ENCODE measurements at regions not wholly inside any gene's neighbourhood (a gene's known extent, or its start where the extent isn't known, plus 50 kb on each side); places are given as distances from the start of the nearest gene placed in this dataset.

DNA sequence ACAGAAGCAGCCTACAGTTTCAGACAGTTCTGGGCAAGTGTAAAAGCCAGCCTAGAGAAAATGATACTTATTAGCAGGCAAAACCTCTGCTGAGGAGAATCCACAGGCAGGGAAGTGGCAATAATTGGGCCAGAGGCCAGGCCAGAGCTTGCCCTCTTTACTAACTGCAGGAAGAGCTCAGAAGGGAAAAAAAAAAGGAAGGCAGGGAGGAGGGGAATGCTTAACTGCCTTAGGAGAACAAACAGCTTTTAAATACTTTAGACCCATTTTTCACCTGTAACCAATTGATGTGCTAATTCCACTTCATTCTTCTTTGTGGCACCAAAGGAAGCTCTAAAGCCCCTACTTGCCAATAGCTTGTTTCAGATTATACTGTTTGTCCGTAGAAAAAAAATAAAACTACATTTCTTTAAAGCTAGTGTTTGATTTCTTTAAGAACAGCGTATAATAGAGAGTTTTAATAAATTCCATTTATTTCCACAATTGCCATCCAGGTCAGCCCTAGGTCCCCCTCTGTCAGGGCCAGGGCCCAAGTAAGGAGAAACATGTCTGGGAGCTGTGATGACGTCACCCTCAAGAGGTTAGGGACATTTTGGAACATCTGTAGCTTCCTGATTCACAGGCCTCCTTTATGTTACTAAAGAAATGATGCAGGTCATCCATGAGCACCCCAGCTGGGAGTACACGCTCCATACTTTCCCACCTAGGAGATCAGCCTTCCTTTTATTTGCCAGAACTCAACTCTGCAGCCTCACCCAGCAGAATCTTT lies 384.3 kb downstream of the CDC5L start:
- DNase-seq = no peak

DNA sequence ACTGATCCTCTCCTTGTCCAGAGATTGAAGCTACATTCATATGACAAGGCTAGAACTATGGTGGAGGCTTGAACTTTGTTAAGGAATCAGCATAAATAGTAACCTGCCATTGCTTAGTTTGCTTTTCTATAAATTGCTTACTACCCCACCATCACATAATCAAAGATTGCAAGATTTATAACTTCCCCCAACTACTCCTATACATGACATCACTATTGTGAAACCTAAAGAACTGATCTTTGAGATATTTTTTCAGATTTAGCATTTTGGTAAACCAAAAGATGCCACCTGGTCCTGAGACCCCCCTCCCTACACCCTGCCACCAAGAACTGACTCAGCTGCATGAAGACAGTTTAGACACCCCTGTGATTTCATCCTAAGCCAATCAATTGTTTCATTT lies 385.3 kb downstream of the CDC5L start:
- DNase-seq = no peak

DNA sequence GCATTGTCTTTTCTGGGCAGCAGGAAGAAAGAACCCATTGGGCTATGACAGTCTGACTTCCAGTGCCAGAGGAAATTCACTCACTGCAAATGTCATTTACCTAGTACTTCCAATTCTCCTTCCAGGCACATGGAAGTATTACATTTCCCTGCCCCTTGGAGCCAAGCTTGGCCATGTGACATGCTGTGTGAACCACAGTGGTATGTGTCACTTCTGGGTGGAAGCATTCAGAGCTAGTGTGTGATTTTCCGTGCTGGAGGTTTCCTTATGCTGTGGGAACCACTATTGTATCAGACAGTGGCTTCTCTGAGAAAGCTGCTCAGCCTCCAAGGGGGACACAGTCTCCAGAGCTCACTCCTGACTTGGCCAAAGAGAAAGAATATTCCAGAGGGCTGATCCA lies 387.6 kb downstream of the CDC5L start:
- DNase-seq = no peak

- no peak for DNase-seq
Measured at GRCh38 chr6:44776344-44776743, 388.8 kb downstream of the CDC5L start.

- no peak for DNase-seq
Measured at GRCh38 chr6:44778513-44778912, 391.0 kb downstream of the CDC5L start.

Data from SIG-M5 (cell line).